ENCODE measurements at regions not wholly inside any gene's neighbourhood (a gene's known extent, or its start where the extent isn't known, plus 50 kb on each side); places are given as distances from the start of the nearest gene placed in this dataset.

GRCh38 chr19:32219392-32219791 lies 126.0 kb upstream of the ZNF507 start:
- TF ChIP-seq JUND (IDR thresholded peaks at IDR 0.05) (no peak), POLR2AphosphoS5 (IDR thresholded peaks at IDR 0.05; ENCODE audit: low read depth, low read length) (no peak), TCF12 (IDR thresholded peaks at IDR 0.05) (no peak), SIN3A (IDR thresholded peaks at IDR 0.05; ENCODE audit: borderline replicate concordance, low read depth, low read length) (no peak), ZBTB33 (IDR thresholded peaks at IDR 0.05; ENCODE audit: borderline replicate concordance, low read depth) (no peak), FOXM1 (IDR thresholded peaks at IDR 0.05; ENCODE audit: low read depth) (no peak), RAD21 (IDR thresholded peaks at IDR 0.05; ENCODE audit: low read length) (no peak)
- no peaks in the 10 kb centered on the region for H3F3A ChIP-seq (replicated peaks; ENCODE audit: insufficient read depth)
- H4K20me1 ChIP-seq (ENCODE audit: insufficient read depth): no peaks in the 10 kb centered on the region
- no peaks in the 10 kb centered on the region for H3K9me2 ChIP-seq
- H3K9ac ChIP-seq: no peak overlapping the region
- no peak overlapping the region for H3K4me2 ChIP-seq
- H3K79me2 ChIP-seq (ENCODE audit: insufficient read depth): no peaks in the 10 kb centered on the region
- H2AFZ ChIP-seq (ENCODE audit: low read depth): no peak overlapping the region
- no peaks in the 10 kb centered on the region; a peak in 1 of 4 replicates for H3K4me1 ChIP-seq (ENCODE audit: control insufficient read depth in 1 of 2, insufficient read depth in 2 of 2, low read depth in 1 of 2, low read length in 1 of 2)
- 21% methylated on average over 3 of the region's 3 CpGs for WGBS (ENCODE audit: low lambda C conversion rate)
- no peak overlapping the region for H3K4me3 ChIP-seq (ENCODE audit: low read depth in 2 of 2, low read length in 1 of 2)
- no peak overlapping the region for H3K27ac ChIP-seq (ENCODE audit: low read depth in 2 of 2, low read length in 1 of 2)
- CTCF ChIA-PET: no interaction called here
- H3K9me3 ChIP-seq: no peaks in the 10 kb centered on the region
- no peak for DNase-seq
- no peaks in the 10 kb centered on the region for H3K27me3 ChIP-seq (ENCODE audit: insufficient read depth)
- POLR2A ChIA-PET: no interaction called here
- no peaks in the 10 kb centered on the region for H3K36me3 ChIP-seq (replicated peaks in 1 of 2; ENCODE audit: control insufficient read depth in 1 of 2, insufficient read depth in 2 of 2, low read length in 1 of 2)

- Histone ChIP-seq H3K4me1 (ENCODE audit: control insufficient read depth in 1 of 2, insufficient read depth in 2 of 2, low read depth in 1 of 2, low read length in 1 of 2) (no peaks in the 10 kb centered on the region; a peak in 1 of 4 replicates), H4K20me1 (ENCODE audit: insufficient read depth) (no peaks in the 10 kb centered on the region), H3K27ac (ENCODE audit: low read depth in 2 of 2, low read length in 1 of 2) (no peak overlapping the region), H3K4me3 (ENCODE audit: low read depth in 2 of 2, low read length in 1 of 2) (no peak overlapping the region), H3K36me3 (replicated peaks in 1 of 2; ENCODE audit: control insufficient read depth in 1 of 2, insufficient read depth in 2 of 2, low read length in 1 of 2) (no peaks in the 10 kb centered on the region), H3K9me3 (no peaks in the 10 kb centered on the region), H3K27me3 (ENCODE audit: insufficient read depth) (no peaks in the 10 kb centered on the region), H2AFZ (ENCODE audit: low read depth) (no peak overlapping the region), H3K79me2 (ENCODE audit: insufficient read depth) (no peaks in the 10 kb centered on the region), H3K9ac (no peak overlapping the region), H3K4me2 (no peak overlapping the region), H3F3A (replicated peaks; ENCODE audit: insufficient read depth) (no peaks in the 10 kb centered on the region), H3K9me2 (no peaks in the 10 kb centered on the region)
- ChIA-PET CTCF (interaction anchor here (2.5 kb wide), 1 partner anchor 1553 kb away, joined by 8 read pairs; no protein-coding TSS in a partner anchor), POLR2A (no interaction called here)
- 23% methylated on average over 4 of the region's 4 CpGs for WGBS (ENCODE audit: low lambda C conversion rate)
- DNase-seq: no peak
- TF ChIP-seq IRF3 (IDR thresholded peaks at IDR 0.05; ENCODE audit: low read depth, low read length) (no peak), RAD21 (IDR thresholded peaks at IDR 0.05; ENCODE audit: low read length) (no peak), RXRA (IDR thresholded peaks at IDR 0.05; ENCODE audit: borderline replicate concordance, low read depth) (no peak), TEAD4 (IDR thresholded peaks at IDR 0.05; ENCODE audit: borderline replicate concordance, insufficient read depth) (no peak), EZH2phosphoT487 (IDR thresholded peaks at IDR 0.05; ENCODE audit: borderline replicate concordance, low read depth) (no peak), ZBTB33 (IDR thresholded peaks at IDR 0.05; ENCODE audit: borderline replicate concordance, low read depth) (no peak), CTCF (IDR thresholded peaks at IDR 0.05) (no peak), FOXM1 (IDR thresholded peaks at IDR 0.05; ENCODE audit: low read depth) (no peak)
These were observed 125.4 kb upstream of the ZNF507 start for GRCh38 chr19:32219881-32220472.

All from SK-N-SH (cell line).